ENCODE measurements at regions not wholly inside any gene's neighbourhood (a gene's known extent, or its start where the extent isn't known, plus 50 kb on each side); places are given as distances from the start of the nearest gene placed in this dataset.
"Not testable (repeated sequence)": the region's sequence is repeated elsewhere in the genome, so short reads cannot be mapped to it uniquely, and the experiment has no call there.

- DNase-seq = no peak
Observed at GRCh38 chr1:4068076-4068475, 168.0 kb upstream of the C1orf174 start.

- DNase-seq = no peak
Observed at GRCh38 chr1:4071653-4072052, 171.6 kb upstream of the C1orf174 start.

GRCh38 chr1:4072481-4073153 lies 172.5 kb upstream of the C1orf174 start:
- DNase-seq = no peak

- no peak for DNase-seq
Observed at GRCh38 chr1:4075436-4076225, 175.6 kb upstream of the C1orf174 start.

- DNase-seq = no peak
Observed at GRCh38 chr1:4076346-4076745, 176.3 kb upstream of the C1orf174 start.

GRCh38 chr1:4078091-4078962 lies 178.3 kb upstream of the C1orf174 start:
- not testable (repeated sequence) for DNase-seq

- no peak for DNase-seq
Observed at GRCh38 chr1:4079815-4080214, 179.7 kb upstream of the C1orf174 start.

- no peak for DNase-seq
Observed at GRCh38 chr1:4081806-4082711, 182.0 kb upstream of the C1orf174 start.

- DNase-seq = no peak
Observed at GRCh38 chr1:4083231-4084047, 183.4 kb upstream of the C1orf174 start.

- DNase-seq = no peak
Observed at GRCh38 chr1:4084048-4084431, 184.0 kb upstream of the C1orf174 start.

GRCh38 chr1:4084446-4084845 lies 184.4 kb upstream of the C1orf174 start:
- DNase-seq = no peak

GRCh38 chr1:4084896-4085295 lies 184.8 kb upstream of the C1orf174 start:
- DNase-seq = no peak

- DNase-seq = no peak
Observed at GRCh38 chr1:4085546-4085945, 185.5 kb upstream of the C1orf174 start.

GRCh38 chr1:4086085-4086850 lies 186.2 kb upstream of the C1orf174 start:
- no peak for DNase-seq

- DNase-seq = no peak
Observed at GRCh38 chr1:4086921-4087320, 186.8 kb upstream of the C1orf174 start.

GRCh38 chr1:4087530-4088420 lies 187.7 kb upstream of the C1orf174 start:
- peak; percentile 25 to 32 for DNase-seq

GRCh38 chr1:4088676-4089075 lies 188.6 kb upstream of the C1orf174 start:
- no peak for DNase-seq

- DNase-seq = no peak
Observed at GRCh38 chr1:4089421-4090175, 189.5 kb upstream of the C1orf174 start.

- no peak for DNase-seq
Observed at GRCh38 chr1:4090556-4090955, 190.5 kb upstream of the C1orf174 start.

Measured in activated T-cell treated with anti-CD3 and anti-CD28 coated beads, Interleukin-2, amount 50 U/mL, for 48 hours (primary cell).